GM21737 (cell line): ENCODE measurements at regions not wholly inside any gene's neighbourhood (a gene's known extent, or its start where the extent isn't known, plus 50 kb on each side); places are given as distances from the start of the nearest gene placed in this dataset.
"Not testable (repeated sequence)": the region's sequence is repeated elsewhere in the genome, so short reads cannot be mapped to it uniquely, and the experiment has no call there.

Source experiments
- ATAC-seq: cut with Tn5 transposase; IDR thresholded peaks from one replicate; pipeline ENCODE4 v1.9.1; 2021; ENCODE audit warnings: mild to moderate bottlenecking, moderate library complexity; ENCODE audit not compliant: unreplicated experiment

- ATAC-seq = no peak
Observed at GRCh38 chr7:25727446-25727845, 424.6 kb upstream of the NFE2L3 start.

DNA sequence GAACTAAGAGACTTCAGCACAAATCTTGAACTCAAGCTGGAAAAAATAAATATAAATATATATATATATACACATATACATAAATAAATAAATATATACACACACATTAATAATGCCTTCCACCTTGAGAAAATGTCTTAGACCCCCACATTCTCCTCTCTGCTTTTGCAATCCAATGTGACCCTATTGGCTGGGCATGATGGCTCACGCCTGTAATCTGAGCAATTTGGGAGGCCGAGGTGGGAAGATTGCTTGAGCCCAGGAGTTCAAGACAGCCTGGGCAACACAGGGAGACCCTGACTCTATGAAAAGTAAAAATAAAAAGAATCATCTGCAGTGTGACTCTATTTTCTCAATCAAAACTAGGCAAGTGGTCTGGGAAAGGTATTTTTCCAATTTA lies 424.1 kb upstream of the NFE2L3 start:
- no peak for ATAC-seq

- no peak for ATAC-seq
Observed at GRCh38 chr7:25731068-25731845, 420.7 kb upstream of the NFE2L3 start.

- no peak for ATAC-seq
Observed at GRCh38 chr7:25731846-25732245, 420.2 kb upstream of the NFE2L3 start.

DNA sequence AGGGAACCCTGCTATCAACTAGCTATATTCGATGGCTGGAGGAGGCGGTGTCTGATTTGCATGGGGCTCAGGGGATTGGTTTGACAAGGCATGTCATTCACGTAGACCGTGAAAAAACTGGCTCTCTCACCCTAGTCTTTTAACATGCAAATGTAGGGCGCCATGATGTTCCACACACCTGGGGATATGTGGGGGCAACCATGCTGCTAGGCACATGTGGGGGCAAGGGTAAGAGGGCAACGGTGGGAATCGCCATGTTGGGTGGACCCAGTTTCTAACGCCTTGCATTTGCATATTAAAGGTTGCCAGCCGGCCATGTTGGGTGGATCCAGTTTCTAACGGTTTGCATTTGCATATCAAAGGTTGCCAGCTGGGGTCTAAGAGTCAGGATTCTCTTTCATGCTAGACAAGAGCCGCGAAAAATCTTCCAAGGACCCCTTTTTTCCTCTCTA lies 419.2 kb upstream of the NFE2L3 start:
- ATAC-seq = no peak

DNA sequence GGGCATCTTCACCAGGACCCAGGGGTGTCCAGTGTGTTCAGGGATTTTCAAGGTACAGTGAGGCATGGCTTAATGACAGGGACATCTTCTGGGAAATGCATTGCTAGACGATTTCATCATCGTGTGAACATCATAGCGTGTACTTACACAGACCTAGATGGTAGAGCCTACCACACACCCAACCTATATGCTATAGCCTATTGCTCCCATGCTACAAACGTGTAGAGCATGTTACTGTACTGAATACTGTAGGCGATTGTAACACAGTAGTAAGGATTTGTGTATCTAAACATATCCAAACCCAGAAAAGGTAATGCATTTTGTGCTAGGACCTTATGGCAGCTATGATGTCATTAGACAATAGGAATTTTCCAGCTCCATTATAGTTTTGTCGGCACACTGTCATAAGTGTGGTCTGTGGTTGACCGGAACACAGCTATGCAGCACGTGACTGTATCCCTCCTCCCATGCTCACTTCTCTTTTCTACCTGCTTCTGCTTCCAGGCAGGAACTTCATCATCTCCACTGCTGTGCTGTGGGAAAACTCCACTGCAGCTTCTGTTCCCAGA lies 416.2 kb upstream of the NFE2L3 start:
- no peak for ATAC-seq

- no peak for ATAC-seq
Observed at GRCh38 chr7:25738528-25738927, 413.5 kb upstream of the NFE2L3 start.

GRCh38 chr7:25739143-25739542 lies 412.9 kb upstream of the NFE2L3 start:
- ATAC-seq = no peak

- no peak for ATAC-seq
Observed at GRCh38 chr7:25742316-25742715, 409.7 kb upstream of the NFE2L3 start.

GRCh38 chr7:25743670-25744451 lies 408.1 kb upstream of the NFE2L3 start:
- not testable (repeated sequence) for ATAC-seq

- no peak for ATAC-seq
Observed at GRCh38 chr7:25750744-25751508, 401.1 kb upstream of the NFE2L3 start.

GRCh38 chr7:25752154-25752553 lies 399.8 kb upstream of the NFE2L3 start:
- ATAC-seq = no peak

DNA sequence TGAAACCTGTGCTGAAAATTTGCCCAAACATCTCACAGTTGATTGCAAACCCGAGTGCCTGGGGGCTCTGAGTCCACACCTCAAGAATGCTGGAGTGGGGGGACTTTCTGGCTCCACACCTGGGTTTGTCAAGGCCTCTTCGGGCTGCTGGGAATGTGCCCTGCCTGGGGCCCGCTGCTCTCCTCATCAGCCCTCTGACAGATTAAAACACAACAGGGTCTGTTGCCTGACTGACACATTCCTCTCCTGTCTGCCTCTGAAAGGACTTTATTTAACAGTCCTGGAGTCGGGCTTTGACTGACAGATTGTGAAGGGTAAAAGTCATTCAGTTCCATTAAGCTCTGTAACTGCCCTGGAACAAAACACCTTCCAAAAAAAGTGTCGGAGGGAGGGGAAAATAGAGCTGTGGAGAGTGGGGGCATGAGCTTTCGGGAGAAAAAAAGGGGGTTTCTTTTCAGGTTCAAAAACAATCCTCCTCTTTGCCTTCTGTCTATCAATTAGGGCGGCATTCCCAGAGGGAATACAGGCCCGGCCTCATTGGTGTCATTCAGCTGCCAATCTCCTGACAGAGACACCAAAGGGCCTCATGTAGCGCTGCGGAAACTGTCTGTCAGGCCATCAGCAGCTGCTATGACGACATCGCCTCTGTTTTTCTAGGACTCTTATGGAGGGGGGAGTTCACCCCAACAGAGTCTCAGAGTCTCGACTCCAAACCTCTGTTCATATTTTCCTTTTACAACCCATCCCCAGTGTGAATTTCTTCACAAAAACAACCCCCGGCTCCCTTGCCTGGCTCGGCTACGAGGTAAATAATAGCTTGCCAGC lies 398.8 kb upstream of the NFE2L3 start:
- ATAC-seq = no peak

DNA sequence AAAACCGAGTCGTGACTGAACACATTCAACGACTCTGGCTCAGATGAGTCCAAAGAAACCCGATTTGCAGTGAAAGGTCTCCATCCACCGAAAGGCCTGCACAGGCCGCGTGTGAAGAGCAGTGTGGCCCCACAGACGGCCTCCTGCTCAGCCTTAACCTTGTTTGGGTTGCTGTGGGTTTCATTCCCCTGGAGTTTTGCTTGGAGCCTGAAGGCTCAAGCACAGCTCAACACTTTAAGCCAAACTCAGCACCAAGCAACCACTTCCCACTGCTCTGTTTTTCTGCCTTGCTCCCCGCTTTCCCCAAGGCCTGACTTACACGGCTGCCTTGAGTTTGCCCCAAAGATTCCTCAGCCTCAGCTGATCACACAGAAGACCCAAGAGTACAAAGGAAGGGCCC lies 398.2 kb upstream of the NFE2L3 start:
- no peak for ATAC-seq

GRCh38 chr7:25754333-25754732 lies 397.7 kb upstream of the NFE2L3 start:
- no peak for ATAC-seq

DNA sequence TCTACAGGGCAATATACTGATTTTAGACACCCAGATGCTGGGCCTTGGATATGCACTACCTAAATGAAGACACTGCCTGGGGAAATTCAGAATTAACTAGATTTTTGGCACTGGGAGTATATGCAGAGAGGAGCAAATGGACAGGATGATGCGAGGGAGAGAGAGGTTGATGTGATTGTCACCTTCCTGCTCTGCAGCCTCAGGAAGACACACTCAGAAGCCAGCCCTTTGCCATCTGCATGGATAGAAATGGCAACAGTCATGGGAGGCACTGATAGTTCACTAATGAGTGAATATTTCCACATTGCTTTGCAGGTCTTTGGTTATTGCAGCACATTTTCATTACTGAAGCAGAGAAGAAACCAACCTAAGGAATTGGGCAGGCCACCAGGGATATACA lies 397.2 kb upstream of the NFE2L3 start:
- no peak for ATAC-seq

GRCh38 chr7:25756601-25757000 lies 395.4 kb upstream of the NFE2L3 start:
- no peak for ATAC-seq

DNA sequence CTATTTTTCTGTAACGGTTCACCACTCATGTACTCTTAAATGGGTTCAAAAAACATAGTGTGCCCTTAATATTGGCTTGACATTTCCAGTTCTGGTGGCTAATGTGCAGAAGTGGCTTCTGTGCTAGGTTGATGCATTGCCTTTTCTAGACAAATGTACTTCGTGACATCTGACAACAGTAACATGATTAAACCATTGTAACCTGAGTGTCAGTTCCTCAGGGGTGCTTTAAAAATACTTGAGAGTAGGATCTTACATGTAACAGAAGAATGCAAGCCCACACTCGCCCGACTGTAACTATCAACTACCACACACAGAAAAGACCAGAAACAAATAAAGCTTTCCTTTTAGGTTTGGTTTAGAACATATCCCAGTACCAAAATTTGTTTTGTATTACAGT lies 393.4 kb upstream of the NFE2L3 start:
- ATAC-seq = no peak

GRCh38 chr7:25759286-25759685 lies 392.7 kb upstream of the NFE2L3 start:
- ATAC-seq = no peak

DNA sequence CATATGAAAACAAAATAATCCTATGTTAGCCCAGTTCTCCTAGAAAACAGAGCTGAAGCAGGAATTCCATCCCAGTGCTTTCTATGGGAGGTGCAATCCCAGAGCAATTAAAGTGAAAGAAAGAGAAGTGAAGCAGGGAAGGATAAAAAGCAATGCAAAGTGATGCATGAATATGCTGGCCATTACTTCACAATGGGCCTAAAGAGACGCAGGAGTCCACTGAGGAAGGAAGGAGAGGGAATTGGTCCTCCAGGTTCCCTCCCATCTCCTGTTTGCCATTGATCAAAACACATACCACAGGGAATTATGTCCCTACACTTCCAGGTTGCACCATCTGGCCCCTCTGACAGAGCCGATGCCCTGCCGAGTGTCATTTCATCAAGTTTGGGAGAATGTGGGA lies 392.2 kb upstream of the NFE2L3 start:
- no peak for ATAC-seq
